GM19467 (cell line): ENCODE measurements at regions not wholly inside any gene's neighbourhood (a gene's known extent, or its start where the extent isn't known, plus 50 kb on each side); places are given as distances from the start of the nearest gene placed in this dataset.

ENCODE experiments used
- ATAC-seq: cut with Tn5 transposase; IDR thresholded peaks from one replicate; pipeline ENCODE4 v1.9.1; 2021; ENCODE audit warnings: mild to moderate bottlenecking, moderate library complexity; ENCODE audit not compliant: unreplicated experiment

- no peak for ATAC-seq
These were observed 404.9 kb upstream of the ADAMTS16 start for GRCh38 chr5:4735261-4735660.

- no peak for ATAC-seq
These were observed 402.3 kb upstream of the ADAMTS16 start for GRCh38 chr5:4737868-4738267.

GRCh38 chr5:4738298-4738697 lies 401.8 kb upstream of the ADAMTS16 start:
- no peak for ATAC-seq

- no peak for ATAC-seq
These were observed 400.0 kb upstream of the ADAMTS16 start for GRCh38 chr5:4740156-4740555.

- no peak for ATAC-seq
These were observed 381.6 kb upstream of the ADAMTS16 start for GRCh38 chr5:4758550-4758949.

GRCh38 chr5:4758996-4759395 lies 381.1 kb upstream of the ADAMTS16 start:
- ATAC-seq: no peak

- no peak for ATAC-seq
These were observed 377.8 kb upstream of the ADAMTS16 start for GRCh38 chr5:4762316-4762715.

GRCh38 chr5:4765411-4765810 lies 374.7 kb upstream of the ADAMTS16 start:
- ATAC-seq: no peak

- ATAC-seq: no peak
These were observed 374.0 kb upstream of the ADAMTS16 start for GRCh38 chr5:4766101-4766500.

GRCh38 chr5:4772591-4772990 lies 367.5 kb upstream of the ADAMTS16 start:
- no peak for ATAC-seq

- no peak for ATAC-seq
These were observed 366.3 kb upstream of the ADAMTS16 start for GRCh38 chr5:4773827-4774317.

GRCh38 chr5:4777435-4777834 lies 362.7 kb upstream of the ADAMTS16 start:
- ATAC-seq: no peak

- no peak for ATAC-seq
These were observed 359.5 kb upstream of the ADAMTS16 start for GRCh38 chr5:4780633-4781032.

GRCh38 chr5:4781299-4781698 lies 358.8 kb upstream of the ADAMTS16 start:
- ATAC-seq: no peak

GRCh38 chr5:4785971-4786370 lies 354.2 kb upstream of the ADAMTS16 start:
- no peak for ATAC-seq

- no peak for ATAC-seq
These were observed 342.7 kb upstream of the ADAMTS16 start for GRCh38 chr5:4797445-4797844.

- no peak for ATAC-seq
These were observed 338.1 kb upstream of the ADAMTS16 start for GRCh38 chr5:4802044-4802443.

GRCh38 chr5:4804691-4805360 lies 335.3 kb upstream of the ADAMTS16 start:
- no peak for ATAC-seq

GRCh38 chr5:4815002-4815401 lies 325.1 kb upstream of the ADAMTS16 start:
- no peak for ATAC-seq

- no peak for ATAC-seq
These were observed 322.4 kb upstream of the ADAMTS16 start for GRCh38 chr5:4817767-4818166.

- ATAC-seq: no peak
These were observed 308.8 kb upstream of the ADAMTS16 start for GRCh38 chr5:4831325-4831724.

- no peak for ATAC-seq
These were observed 307.7 kb upstream of the ADAMTS16 start for GRCh38 chr5:4832471-4832870.

- no peak for ATAC-seq
These were observed 306.9 kb upstream of the ADAMTS16 start for GRCh38 chr5:4833104-4833738.
